Left renal pelvis (tissue), 4 donors: ENCODE measurements at regions not wholly inside any gene's neighbourhood (a gene's known extent, or its start where the extent isn't known, plus 50 kb on each side); places are given as distances from the start of the nearest gene placed in this dataset.
"Not testable (repeated sequence)": the region's sequence is repeated elsewhere in the genome, so short reads cannot be mapped to it uniquely, and the experiment has no call there.

Source experiments
- DNase-seq, 4 donors: peaks; one replicate each; pipeline ENCODE4 v3.0.0-alpha.2; 2013; ENCODE audit warnings: low read depth in 4 of 4, low spot score in 3 of 4

GRCh38 chr1:206403612-206404307 is 66.5 kb upstream of the IKBKE start:
- not testable (repeated sequence) for DNase-seq

GRCh38 chr1:206404309-206405027 is 65.8 kb upstream of the IKBKE start:
- not testable (repeated sequence) for DNase-seq

GRCh38 chr1:206405282-206405681 is 65.0 kb upstream of the IKBKE start:
- DNase-seq: not testable (repeated sequence)

GRCh38 chr1:206408371-206409288 is 61.6 kb upstream of the IKBKE start:
- not testable (repeated sequence) for DNase-seq

GRCh38 chr1:206411321-206411720 is 59.0 kb upstream of the IKBKE start:
- DNase-seq: no peak

GRCh38 chr1:206415942-206416341 is 54.3 kb upstream of the IKBKE start:
- peak in 1 of 4 donors; percentile 30 for DNase-seq

- DNase-seq: no peak
These were observed 52.3 kb upstream of the IKBKE start for GRCh38 chr1:206417774-206418614.

GRCh38 chr1:206419250-206419649 is 51.0 kb upstream of the IKBKE start:
- DNase-seq: no peak

- DNase-seq: no peak
These were observed 50.5 kb upstream of the IKBKE start for GRCh38 chr1:206419783-206420182.

- DNase-seq: no peak
These were observed 49.8 kb upstream of the IKBKE start for GRCh38 chr1:206420471-206420870.
